Mucosa of rectum (tissue), 2 donors: ENCODE measurements at regions not wholly inside any gene's neighbourhood (a gene's known extent, or its start where the extent isn't known, plus 50 kb on each side); places are given as distances from the start of the nearest gene placed in this dataset.

Experiments
- H3K27ac ChIP-seq, 2 donors: one replicate each; pipeline ENCODE4 v1.7.0; 2013; ENCODE audit warnings: inconsistent platforms in 2 of 2, low read depth in 2 of 2, low read length in 2 of 2
- H3K27me3 ChIP-seq, 2 donors: one replicate each; pipeline ENCODE4 v1.7.0; 2013; ENCODE audit warnings: low read length in 2 of 2; ENCODE audit not compliant: control insufficient read depth in 2 of 2, insufficient read depth in 2 of 2
- H3K36me3 ChIP-seq, 2 donors: one replicate each; pipeline ENCODE4 v1.7.0; 2013; ENCODE audit warnings: low read length in 2 of 2; ENCODE audit not compliant: control insufficient read depth in 2 of 2, insufficient read depth in 2 of 2
- H3K4me1 ChIP-seq, 2 donors: one replicate each; pipeline ENCODE4 v1.7.0; 2013; ENCODE audit warnings: low read length in 2 of 2, mild to moderate bottlenecking in 1 of 2; ENCODE audit not compliant: control insufficient read depth in 2 of 2, insufficient read depth in 2 of 2
- H3K4me3 ChIP-seq, 2 donors: one replicate each; pipeline ENCODE4 v1.7.0; 2013; ENCODE audit warnings: low read length in 2 of 2
- H3K9ac ChIP-seq, 2 donors: one replicate each; pipeline ENCODE4 v1.7.0; 2013; ENCODE audit warnings: low read length in 2 of 2, low read depth in 1 of 2, mild to moderate bottlenecking in 1 of 2
- H3K9me3 ChIP-seq, 2 donors: one replicate each; pipeline ENCODE4 v1.7.0; 2013; ENCODE audit warnings: low read length in 2 of 2; ENCODE audit not compliant: control insufficient read depth in 2 of 2
- donor health status: healthy.
- donor health status: Normal muscosa, but diverticular disease.

DNA sequence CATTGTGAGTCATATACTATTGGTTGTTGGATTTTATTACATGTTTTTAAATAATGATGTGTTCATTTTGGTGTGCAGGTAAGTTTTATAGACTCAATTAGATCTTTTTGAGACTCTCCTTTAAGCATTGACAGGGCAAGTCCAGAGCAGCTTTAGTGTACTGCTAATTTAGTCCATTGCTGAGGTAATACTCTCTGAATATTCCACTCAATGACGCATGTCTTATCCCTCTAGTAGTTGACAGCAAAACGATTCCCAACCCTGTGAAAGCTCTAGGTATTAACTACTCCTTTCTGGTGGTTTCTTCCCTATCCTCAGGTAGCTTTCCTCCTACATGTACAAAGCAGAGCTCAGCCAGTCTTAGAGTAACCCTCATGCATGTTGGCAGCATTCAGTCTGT lies 373.5 kb upstream of the MAP3K7 start:
- H3K9me3 ChIP-seq, result no peaks in the 10 kb centered on the region
- no peak overlapping the region for H3K27ac ChIP-seq
- no peaks in the 10 kb centered on the region for H3K27me3 ChIP-seq
- no peak overlapping the region for H3K9ac ChIP-seq
- H3K4me1 ChIP-seq, result no peaks in the 10 kb centered on the region
- H3K4me3 ChIP-seq, result no peak overlapping the region
- H3K36me3 ChIP-seq, result no peaks in the 10 kb centered on the region

DNA sequence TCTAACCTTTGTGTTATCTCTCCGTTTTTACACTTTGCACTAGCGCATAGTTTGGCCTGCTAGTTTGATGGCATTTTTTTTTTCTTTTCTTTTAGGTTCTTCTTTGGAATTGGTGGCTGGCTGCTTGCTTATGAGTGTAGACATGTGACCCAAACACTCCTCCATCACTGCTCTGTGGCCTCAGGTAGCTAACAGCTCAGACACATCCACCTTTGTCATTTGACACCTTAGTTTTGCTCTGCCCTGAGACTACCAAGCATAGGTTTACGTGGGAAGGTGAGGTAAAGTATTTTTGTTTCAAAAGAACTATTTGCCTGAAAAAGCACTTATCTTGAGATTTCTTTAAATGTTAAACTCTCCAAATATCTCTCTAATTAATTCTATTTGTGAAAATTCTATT lies 368.4 kb upstream of the MAP3K7 start:
- H3K4me1 ChIP-seq, result no peaks in the 10 kb centered on the region
- no peak overlapping the region for H3K27ac ChIP-seq
- no peak overlapping the region for H3K9ac ChIP-seq
- H3K9me3 ChIP-seq, result no peaks in the 10 kb centered on the region
- no peaks in the 10 kb centered on the region for H3K36me3 ChIP-seq
- no peaks in the 10 kb centered on the region for H3K27me3 ChIP-seq
- H3K4me3 ChIP-seq, result no peak overlapping the region

DNA sequence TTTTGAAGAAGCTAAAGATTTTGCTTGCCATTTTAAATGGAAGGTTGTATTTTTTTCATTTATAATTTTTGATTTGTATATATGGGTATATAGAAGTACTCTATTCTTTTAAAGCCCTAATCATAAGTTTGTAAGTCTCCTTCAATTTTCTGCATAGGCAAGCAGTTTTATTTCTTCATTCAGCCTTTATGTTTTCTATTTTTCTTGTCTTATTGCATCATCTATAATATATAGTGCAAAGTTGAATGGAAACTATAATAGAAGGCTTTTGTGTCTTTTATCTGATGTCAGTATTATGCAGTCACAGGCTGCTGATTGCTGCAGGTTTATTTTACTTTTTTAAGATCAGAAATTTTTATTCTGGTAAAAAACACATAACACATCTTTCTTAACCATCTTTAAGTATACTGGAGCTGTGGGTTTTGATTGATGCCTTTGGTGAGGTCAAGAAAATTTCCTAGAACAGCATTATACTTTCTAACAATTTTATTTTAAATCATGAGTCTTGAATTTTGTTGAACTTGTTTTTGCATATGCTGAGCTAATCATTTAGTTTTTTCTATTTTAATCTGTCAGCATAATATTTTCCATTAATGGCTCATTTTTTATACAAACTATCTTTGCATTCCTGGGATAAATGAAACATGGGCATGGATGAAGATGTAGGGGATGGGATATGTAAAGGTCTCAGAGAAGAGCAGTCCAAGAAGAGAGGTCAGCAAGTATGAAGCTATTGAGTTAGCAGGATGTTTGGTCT lies 366.7 kb upstream of the MAP3K7 start:
- H3K9ac ChIP-seq, result no peak overlapping the region
- H3K27me3 ChIP-seq, result no peaks in the 10 kb centered on the region
- H3K27ac ChIP-seq, result no peak overlapping the region
- H3K4me3 ChIP-seq, result no peak overlapping the region
- no peaks in the 10 kb centered on the region for H3K36me3 ChIP-seq
- H3K4me1 ChIP-seq, result no peaks in the 10 kb centered on the region
- no peaks in the 10 kb centered on the region for H3K9me3 ChIP-seq

DNA sequence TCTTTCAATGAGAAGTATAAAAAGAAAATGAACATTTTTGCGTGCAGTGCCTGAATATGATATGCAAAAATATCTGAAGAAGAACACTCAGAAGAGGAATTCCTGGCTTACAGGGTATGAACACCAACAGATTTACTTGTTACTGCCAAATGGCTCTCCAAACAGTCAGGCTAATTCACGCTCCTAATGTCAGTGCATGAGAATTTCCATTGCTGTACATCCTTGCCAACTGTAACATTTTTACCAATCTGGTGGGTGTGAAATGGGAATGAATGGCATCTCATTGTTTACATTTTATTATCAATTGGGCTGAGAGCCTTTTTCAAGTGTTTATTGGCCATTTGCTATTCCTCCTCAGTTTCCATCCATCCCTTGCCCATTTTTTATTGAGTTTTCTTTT lies 365.3 kb upstream of the MAP3K7 start:
- no peaks in the 10 kb centered on the region for H3K36me3 ChIP-seq
- no peak overlapping the region for H3K4me3 ChIP-seq
- H3K27ac ChIP-seq, result no peak overlapping the region
- no peak overlapping the region for H3K9ac ChIP-seq
- no peaks in the 10 kb centered on the region for H3K4me1 ChIP-seq
- H3K27me3 ChIP-seq, result no peaks in the 10 kb centered on the region
- no peaks in the 10 kb centered on the region for H3K9me3 ChIP-seq

DNA sequence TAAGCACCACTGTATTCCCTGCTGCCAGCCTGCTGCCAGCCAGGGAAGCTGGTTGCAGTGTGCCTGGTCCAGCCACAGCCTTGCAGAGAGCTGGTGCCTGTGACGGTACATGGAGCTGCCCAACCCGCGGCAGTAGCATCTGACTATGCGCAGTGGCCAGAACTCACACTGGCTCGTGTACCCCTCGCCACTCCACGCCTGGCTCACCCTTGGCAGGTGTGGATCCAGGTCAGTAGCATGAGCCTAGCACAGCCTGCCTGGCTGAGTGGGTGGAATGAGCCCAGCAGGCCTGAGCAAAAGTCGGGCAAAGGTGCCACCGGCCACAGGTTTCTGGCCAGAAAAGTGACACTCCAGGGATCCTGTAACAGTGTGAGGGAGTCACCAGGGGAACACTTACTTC lies 361.7 kb upstream of the MAP3K7 start:
- no peaks in the 10 kb centered on the region for H3K9me3 ChIP-seq
- H3K9ac ChIP-seq, result no peak overlapping the region
- H3K4me1 ChIP-seq, result no peaks in the 10 kb centered on the region
- H3K27me3 ChIP-seq, result no peaks in the 10 kb centered on the region
- no peaks in the 10 kb centered on the region for H3K36me3 ChIP-seq
- H3K27ac ChIP-seq, result no peak overlapping the region
- H3K4me3 ChIP-seq, result no peak overlapping the region

DNA sequence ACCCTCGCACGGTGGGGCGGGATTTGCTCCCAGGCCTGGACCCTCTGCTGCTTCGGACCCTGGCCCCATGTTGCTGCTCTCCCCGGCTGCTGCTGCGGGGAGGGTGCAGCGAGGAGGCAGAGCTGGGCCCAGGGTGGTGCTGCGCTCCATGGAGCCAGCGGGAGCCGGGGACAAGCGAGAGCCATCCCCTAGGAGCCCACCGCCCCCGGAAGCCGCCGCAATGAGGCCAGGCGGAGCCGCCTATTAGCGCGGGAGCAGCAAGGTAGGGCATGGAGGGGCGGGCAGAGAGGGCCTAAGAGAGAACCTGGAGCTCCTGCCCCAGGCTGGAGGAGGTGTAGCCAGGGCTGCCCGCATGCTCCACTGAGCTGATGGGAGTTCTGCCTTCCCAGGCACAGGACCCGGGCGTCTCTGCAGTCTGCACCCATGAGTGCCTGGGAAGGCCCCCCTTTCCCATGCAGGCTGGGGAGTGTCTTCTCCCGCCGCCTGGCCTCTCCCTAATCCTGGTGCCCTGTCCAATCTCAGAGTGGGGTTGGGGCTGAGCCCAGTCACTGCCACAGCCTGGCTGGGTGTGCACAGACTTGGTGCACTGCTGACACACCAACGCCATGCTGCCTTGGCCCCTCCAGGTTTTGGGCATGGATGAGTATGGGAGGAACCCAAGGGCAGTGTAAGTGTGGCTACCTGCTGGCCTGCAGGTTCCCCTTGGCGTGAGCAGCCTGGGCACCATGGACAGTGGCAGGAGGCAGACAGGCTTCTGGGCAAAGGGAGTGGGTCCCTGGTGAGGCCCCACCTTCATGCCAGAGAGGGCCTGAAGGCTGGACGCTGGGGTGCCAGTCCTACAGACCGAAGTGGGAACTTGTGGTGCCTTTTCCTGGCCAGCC lies 360.6 kb upstream of the MAP3K7 start:
- H3K36me3 ChIP-seq, result no peaks in the 10 kb centered on the region
- H3K4me1 ChIP-seq, result no peaks in the 10 kb centered on the region
- no peak overlapping the region for H3K4me3 ChIP-seq
- H3K27ac ChIP-seq, result no peak overlapping the region
- H3K9ac ChIP-seq, result no peak overlapping the region
- H3K9me3 ChIP-seq, result no peaks in the 10 kb centered on the region
- H3K27me3 ChIP-seq, result no peaks in the 10 kb centered on the region

DNA sequence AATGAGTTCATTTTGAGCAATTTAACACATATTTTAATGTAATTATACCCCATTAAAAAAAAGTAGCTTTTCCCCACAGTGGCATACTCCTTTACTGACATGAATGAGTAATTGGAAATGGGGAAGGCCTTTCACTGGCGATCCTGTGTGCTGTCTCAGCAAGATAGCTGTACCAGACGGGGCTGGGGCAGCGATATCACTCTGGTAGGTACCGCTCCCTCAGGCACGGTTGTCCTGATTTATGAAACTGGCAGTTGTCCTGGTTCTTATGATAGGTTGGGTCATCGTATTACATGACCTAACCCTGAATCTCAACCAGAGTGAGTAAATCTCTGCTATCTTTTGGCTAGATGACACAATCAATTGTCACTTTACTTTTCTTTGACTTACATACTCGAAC lies 355.0 kb upstream of the MAP3K7 start:
- no peaks in the 10 kb centered on the region for H3K27me3 ChIP-seq
- H3K4me3 ChIP-seq, result no peak overlapping the region
- H3K27ac ChIP-seq, result no peak overlapping the region
- H3K4me1 ChIP-seq, result no peaks in the 10 kb centered on the region
- no peak overlapping the region for H3K9ac ChIP-seq
- H3K36me3 ChIP-seq, result no peaks in the 10 kb centered on the region
- no peaks in the 10 kb centered on the region for H3K9me3 ChIP-seq

DNA sequence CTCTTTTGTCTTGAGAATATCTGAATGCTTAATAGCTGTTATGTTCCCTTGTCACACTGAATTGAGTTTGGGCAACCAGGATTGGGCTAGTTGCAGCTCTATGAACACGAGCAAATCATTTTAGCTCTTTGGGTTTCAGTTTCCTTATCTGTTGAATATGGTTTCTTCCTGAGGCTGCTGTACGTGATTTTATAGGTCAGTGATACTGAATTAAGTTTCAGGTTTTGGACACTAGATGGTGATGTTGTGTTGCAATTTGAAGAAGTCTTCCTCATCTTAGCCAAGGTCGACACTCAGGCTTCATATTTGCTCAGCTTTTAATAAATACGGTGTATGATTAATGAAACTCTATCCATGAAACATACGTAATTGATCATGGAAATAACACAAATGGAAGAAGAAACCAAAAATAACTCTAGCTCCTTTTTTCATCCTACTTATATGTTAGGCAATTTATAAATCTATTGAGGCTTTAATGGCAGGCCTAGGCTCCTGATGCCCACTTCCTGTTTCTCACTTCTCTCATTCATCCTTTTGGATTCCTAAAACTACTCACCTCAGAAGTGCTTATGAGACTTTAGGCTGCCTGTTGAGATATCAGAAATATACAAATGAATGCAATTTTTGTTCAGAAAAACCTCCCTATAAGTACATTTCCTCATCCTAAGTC lies 354.1 kb upstream of the MAP3K7 start:
- H3K4me3 ChIP-seq, result peak overlapping the region in 1 of 2 donors; percentile 49
- no peaks in the 10 kb centered on the region for H3K27me3 ChIP-seq
- H3K9me3 ChIP-seq, result no peaks in the 10 kb centered on the region
- H3K36me3 ChIP-seq, result no peaks in the 10 kb centered on the region
- H3K27ac ChIP-seq, result no peak overlapping the region
- H3K4me1 ChIP-seq, result no peaks in the 10 kb centered on the region
- H3K9ac ChIP-seq, result no peak overlapping the region

DNA sequence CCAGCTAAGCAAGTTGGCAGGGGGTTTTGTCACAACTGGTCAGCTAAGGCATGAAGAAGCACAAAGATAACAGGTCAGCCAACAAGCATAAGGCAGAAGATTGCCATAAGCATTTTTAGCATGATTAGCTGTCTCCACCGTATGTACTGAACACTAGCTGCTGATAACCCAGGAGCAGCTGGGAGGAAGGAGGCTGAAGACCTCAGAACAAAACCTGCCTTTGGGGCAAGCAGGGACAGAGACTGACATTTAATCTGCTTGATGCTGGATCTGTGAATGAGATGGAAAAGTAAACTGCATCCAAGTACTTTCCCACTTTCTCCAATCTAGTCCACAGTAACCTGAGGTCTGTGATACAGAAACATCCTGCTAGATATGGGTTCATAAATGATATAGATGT lies 353.0 kb upstream of the MAP3K7 start:
- Histone ChIP-seq H3K4me1 (no peaks in the 10 kb centered on the region), H3K9ac (no peak overlapping the region), H3K27ac (no peak overlapping the region), H3K36me3 (no peaks in the 10 kb centered on the region), H3K4me3 (no peak overlapping the region), H3K27me3 (no peaks in the 10 kb centered on the region), H3K9me3 (no peaks in the 10 kb centered on the region)

DNA sequence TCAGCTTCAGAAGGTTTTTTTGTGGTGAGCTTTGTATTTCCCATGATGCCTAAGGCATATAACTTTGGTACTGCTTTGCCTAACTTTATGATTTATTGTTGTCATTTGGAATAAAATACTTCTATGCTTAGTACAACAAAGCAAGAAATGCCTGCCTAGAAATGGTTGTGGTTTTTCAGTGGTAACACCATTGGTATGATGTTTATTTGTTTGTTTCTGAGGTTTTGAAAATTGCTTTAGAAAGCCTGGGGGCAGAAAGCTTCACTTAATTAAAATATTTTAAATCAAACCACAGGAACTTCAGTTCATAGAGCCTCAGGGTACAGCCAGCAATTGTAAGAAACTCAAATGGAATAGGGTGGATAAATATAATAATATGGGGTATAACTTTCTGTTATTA lies 351.2 kb upstream of the MAP3K7 start:
- Histone ChIP-seq H3K9ac (no peak overlapping the region), H3K9me3 (no peaks in the 10 kb centered on the region), H3K27ac (no peak overlapping the region), H3K4me1 (no peaks in the 10 kb centered on the region), H3K27me3 (no peaks in the 10 kb centered on the region), H3K4me3 (no peak overlapping the region), H3K36me3 (no peaks in the 10 kb centered on the region)
